Neuronal stem cell (in vitro differentiated cells): ENCODE measurements at regions not wholly inside any gene's neighbourhood (a gene's known extent, or its start where the extent isn't known, plus 50 kb on each side); places are given as distances from the start of the nearest gene placed in this dataset.
"Not testable (repeated sequence)": the region's sequence is repeated elsewhere in the genome, so short reads cannot be mapped to it uniquely, and the experiment has no call there.

ENCODE experiments used
- DNase-seq: peaks from one replicate; pipeline ENCODE4 v3.0.0-alpha.2; 2013; ENCODE audit warnings: low spot score
- H2AFZ ChIP-seq: one replicate; pipeline ENCODE4 v1.6.1; 2013; ENCODE audit warnings: mild to moderate bottlenecking, low read length, inconsistent platforms
- H2AK5ac ChIP-seq: 2 replicates; pipeline ENCODE4 v1.6.1; 2013; ENCODE audit warnings: low read depth, mild to moderate bottlenecking, inconsistent platforms, low read length, moderate library complexity, mixed read lengths
- H2BK120ac ChIP-seq: 2 replicates; pipeline ENCODE4 v1.6.1; 2013; ENCODE audit warnings: low read depth, mild to moderate bottlenecking, inconsistent platforms, low read length, moderate library complexity, mixed read lengths
- H2BK12ac ChIP-seq: one replicate; pipeline ENCODE4 v1.6.1; 2013; ENCODE audit warnings: low read length, inconsistent platforms
- H2BK15ac ChIP-seq: 2 replicates; pipeline ENCODE4 v1.6.1; 2013; ENCODE audit warnings: mild to moderate bottlenecking, low read length, inconsistent platforms, mixed read lengths
- H2BK5ac ChIP-seq: one replicate; pipeline ENCODE4 v1.6.1; 2013; ENCODE audit warnings: inconsistent platforms, mild to moderate bottlenecking, low read length, moderate library complexity
- H3K14ac ChIP-seq: one replicate; pipeline ENCODE4 v1.6.1; 2013; ENCODE audit warnings: low read length, inconsistent platforms
- H3K18ac ChIP-seq: 2 replicates; pipeline ENCODE4 v1.6.1; 2013; ENCODE audit warnings: low read length, inconsistent platforms
- H3K23ac ChIP-seq: 2 replicates; pipeline ENCODE4 v1.6.1; 2013; ENCODE audit warnings: low read depth, mild to moderate bottlenecking, mixed read lengths, low read length, inconsistent platforms; ENCODE audit not compliant: poor library complexity
- H3K27ac ChIP-seq: replicated peaks from 3 replicates; pipeline ENCODE4 v1.5.1; 2013; ENCODE audit warnings: low read length, inconsistent platforms
- H3K27me3 ChIP-seq, 3 experiments: 2 replicates each; pipeline ENCODE4 v1.6.1; 2013; ENCODE audit warnings: low read length in 3 of 3, mild to moderate bottlenecking in 2 of 3, inconsistent platforms in 1 of 3, low read depth in 1 of 3, mixed read lengths in 1 of 3, moderate library complexity in 1 of 3; ENCODE audit not compliant: control insufficient read depth in 3 of 3, insufficient read depth in 3 of 3
- H3K36me3 ChIP-seq, 2 donors: replicated peaks in 1 of 2; 2 replicates each; pipeline ENCODE4 v1.6.1; 2013; ENCODE audit warnings: low read length in 2 of 2; ENCODE audit not compliant: control insufficient read depth in 2 of 2, insufficient read depth in 2 of 2
- H3K4ac ChIP-seq: 2 replicates; pipeline ENCODE4 v1.6.1; 2013; ENCODE audit warnings: inconsistent platforms, mild to moderate bottlenecking, low read length, moderate library complexity
- H3K4me1 ChIP-seq, 2 donors: 1 replicate in 1 of 2; 2 replicates in 1 of 2; pipeline ENCODE4 v1.6.1; 2013; ENCODE audit warnings: low read length in 2 of 2, low read depth in 1 of 2; ENCODE audit not compliant: control insufficient read depth in 2 of 2, insufficient read depth in 1 of 2
- H3K4me2 ChIP-seq: one replicate; pipeline ENCODE4 v1.6.1; 2013; ENCODE audit warnings: mild to moderate bottlenecking, low read length, inconsistent platforms; ENCODE audit not compliant: insufficient read depth, poor library complexity, severe bottlenecking
- H3K4me3 ChIP-seq, 2 donors: 2 replicates each; pipeline ENCODE4 v1.5.1; 2013; ENCODE audit warnings: low read length in 2 of 2, mild to moderate bottlenecking in 2 of 2, inconsistent platforms in 1 of 2, moderate library complexity in 1 of 2
- H3K79me1 ChIP-seq: one replicate; pipeline ENCODE4 v1.6.1; 2013; ENCODE audit warnings: low read depth, mild to moderate bottlenecking, inconsistent platforms, low read length, moderate library complexity
- H3K9ac ChIP-seq: one replicate; pipeline ENCODE4 v1.6.1; 2013; ENCODE audit warnings: mild to moderate bottlenecking, low read depth, low read length, inconsistent platforms; ENCODE audit not compliant: poor library complexity
- H3K9me3 ChIP-seq, 2 donors: replicated peaks in 1 of 2; 2 replicates each; pipeline versions ENCODE3 to v1.6.1; 2013; ENCODE audit warnings: low read length in 2 of 2, mild to moderate bottlenecking in 2 of 2, inconsistent platforms in 1 of 2, low read depth in 1 of 2, mixed read lengths in 1 of 2, moderate library complexity in 1 of 2; ENCODE audit not compliant: control insufficient read depth in 2 of 2, insufficient read depth in 1 of 2
- H4K8ac ChIP-seq: one replicate; pipeline ENCODE4 v1.6.1; 2013; ENCODE audit warnings: low read depth, mild to moderate bottlenecking, inconsistent platforms, low read length, moderate library complexity
- H4K91ac ChIP-seq: one replicate; pipeline ENCODE4 v1.6.1; 2013; ENCODE audit warnings: low read length, low read depth, mild to moderate bottlenecking, inconsistent platforms; ENCODE audit not compliant: poor library complexity
- WGBS, 2 donors: extraction: QIAGEN DNeasy Blood & Tissue Kit; methylation state at CpG; one replicate each; pipeline ENCODE4 v1.1.7; 2013; ENCODE audit warnings: missing lambda C conversion rate in 2 of 2, mixed read lengths in 1 of 2; ENCODE audit not compliant: insufficient read length in 2 of 2, insufficient replicate concordance in 1 of 2; ENCODE audit errors: extremely low coverage in 2 of 2; 5-methylcytosine and 5-hydroxymethylcytosine counted together

- H3K27ac ChIP-seq, H2AFZ ChIP-seq, H3K4ac ChIP-seq, H2BK12ac ChIP-seq, H3K4me1 ChIP-seq, H3K18ac ChIP-seq, H3K4me3 ChIP-seq, DNase-seq, H3K14ac ChIP-seq, H2BK120ac ChIP-seq, H3K9me3 ChIP-seq, H3K79me1 ChIP-seq, H3K36me3 ChIP-seq, H4K8ac ChIP-seq, H3K4me2 ChIP-seq, H3K9ac ChIP-seq, H2BK5ac ChIP-seq, H2AK5ac ChIP-seq, H3K23ac ChIP-seq, H2BK15ac ChIP-seq, H4K91ac ChIP-seq: not testable (repeated sequence)
- peaks cover 0 to 12% (median 0%) of the 10 kb centered on the region in 3 experiments for H3K27me3 ChIP-seq
- WGBS, 2 donors = no CpG with 5 or more reads among the region's 4 CpGs
These were observed 177.3 kb upstream of the C14orf180 start for GRCh38 chr14:104402303-104402702.

GRCh38 chr14:104403421-104404220 is 175.9 kb upstream of the C14orf180 start:
- no peaks in the 10 kb centered on the region for H3K79me1 ChIP-seq
- peak overlapping the region; percentile 85 for H2BK12ac ChIP-seq
- no peak overlapping the region for H3K27ac ChIP-seq
- H3K4me1 ChIP-seq = peaks cover 0 to 10% of the 10 kb centered on the region in 2 donors
- no peak overlapping the region for H2AK5ac ChIP-seq
- peak overlapping the region; percentile 73 for H3K18ac ChIP-seq
- H4K8ac ChIP-seq = no peak overlapping the region
- peak overlapping the region; percentile 24 for H4K91ac ChIP-seq
- peak overlapping the region; percentile 54 for H3K9ac ChIP-seq
- H3K27me3 ChIP-seq = peaks cover 0 to 12% (median 0%) of the 10 kb centered on the region in 3 experiments
- H3K4me2 ChIP-seq = no peak overlapping the region
- peaks cover 0 to 1% of the 10 kb centered on the region in 2 donors for H3K9me3 ChIP-seq
- H2AFZ ChIP-seq = no peak overlapping the region
- no peaks in the 10 kb centered on the region for H3K36me3 ChIP-seq
- peak overlapping the region; percentile 14 for H2BK15ac ChIP-seq
- H3K4ac ChIP-seq = no peak overlapping the region
- no peak overlapping the region for H2BK120ac ChIP-seq
- no peak overlapping the region for H2BK5ac ChIP-seq
- no peak overlapping the region for H3K4me3 ChIP-seq
- peak overlapping the region; percentile 49 for H3K23ac ChIP-seq
- H3K14ac ChIP-seq = peak overlapping the region; percentile 59
- WGBS, 2 donors = no CpG with 5 or more reads among the region's 11 CpGs
- DNase-seq = no peak

GRCh38 chr14:104404922-104405321 is 174.6 kb upstream of the C14orf180 start:
- no peaks in the 10 kb centered on the region for H3K9me3 ChIP-seq
- H3K23ac ChIP-seq = no peak overlapping the region
- no peak overlapping the region for H3K14ac ChIP-seq
- no peaks in the 10 kb centered on the region for H3K36me3 ChIP-seq
- no peak overlapping the region for H2AFZ ChIP-seq
- H3K27ac ChIP-seq = no peak overlapping the region
- no peak overlapping the region for H2BK15ac ChIP-seq
- DNase-seq = no peak
- H4K8ac ChIP-seq = no peak overlapping the region
- peaks cover 0 to 3% of the 10 kb centered on the region in 2 donors for H3K4me1 ChIP-seq
- H3K27me3 ChIP-seq = peaks cover 0 to 12% (median 0%) of the 10 kb centered on the region in 3 experiments
- no CpG with 5 or more reads among the region's 7 CpGs for WGBS, 2 donors
- H3K18ac ChIP-seq = peak overlapping the region; percentile 68
- H3K4ac ChIP-seq = no peak overlapping the region
- H3K9ac ChIP-seq = no peak overlapping the region
- no peak overlapping the region for H2BK120ac ChIP-seq
- no peak overlapping the region for H2AK5ac ChIP-seq
- no peak overlapping the region for H2BK12ac ChIP-seq
- H3K4me3 ChIP-seq = no peak overlapping the region
- H3K79me1 ChIP-seq = no peaks in the 10 kb centered on the region
- no peak overlapping the region for H3K4me2 ChIP-seq
- no peak overlapping the region for H2BK5ac ChIP-seq
- no peak overlapping the region for H4K91ac ChIP-seq

GRCh38 chr14:104405360-104406226 is 174.0 kb upstream of the C14orf180 start:
- no peak overlapping the region for H2AK5ac ChIP-seq
- no peak overlapping the region for H2AFZ ChIP-seq
- no peaks in the 10 kb centered on the region for H3K9me3 ChIP-seq
- H2BK15ac ChIP-seq = no peak overlapping the region
- H3K14ac ChIP-seq = no peak overlapping the region
- no peak for DNase-seq
- no peak overlapping the region for H2BK12ac ChIP-seq
- peaks cover 0 to 12% (median 0%) of the 10 kb centered on the region in 3 experiments for H3K27me3 ChIP-seq
- no peak overlapping the region for H4K91ac ChIP-seq
- H3K4ac ChIP-seq = no peak overlapping the region
- H3K79me1 ChIP-seq = no peaks in the 10 kb centered on the region
- no peak overlapping the region for H2BK120ac ChIP-seq
- H3K18ac ChIP-seq = no peak overlapping the region
- no peaks in the 10 kb centered on the region for H3K36me3 ChIP-seq
- H2BK5ac ChIP-seq = no peak overlapping the region
- no peak overlapping the region for H3K27ac ChIP-seq
- H4K8ac ChIP-seq = no peak overlapping the region
- peaks cover 0 to 2% of the 10 kb centered on the region in 2 donors for H3K4me1 ChIP-seq
- no peak overlapping the region for H3K4me2 ChIP-seq
- H3K23ac ChIP-seq = no peak overlapping the region
- no CpG with 5 or more reads among the region's 9 CpGs for WGBS, 2 donors
- no peak overlapping the region for H3K4me3 ChIP-seq
- no peak overlapping the region for H3K9ac ChIP-seq
